SH-SY5Y (cell line): ENCODE measurements at regions not wholly inside any gene's neighbourhood (a gene's known extent, or its start where the extent isn't known, plus 50 kb on each side); places are given as distances from the start of the nearest gene placed in this dataset.
A peak's percentile ranks its signal among the peaks of the same experiment; 100 is the strongest.

Experiments
- GATA2 ChIP-seq: IDR thresholded peaks from 2 replicates; pipeline ENCODE4 v1.6.1; 2011; ENCODE audit warnings: mild to moderate bottlenecking, low read depth, low read length
- GATA3 ChIP-seq: IDR thresholded peaks from 2 replicates; pipeline ENCODE4 v1.6.1; 2011; ENCODE audit warnings: low read depth, mild to moderate bottlenecking, low read length, moderate library complexity

- TF ChIP-seq GATA2 = no peak
- no peak for TF ChIP-seq GATA3
Measured at GRCh38 chr2:5914811-5915611, 222.8 kb downstream of the SOX11 start.

GRCh38 chr2:5915881-5916310 lies 223.7 kb downstream of the SOX11 start:
- TF ChIP-seq GATA2 (no peak), GATA3 (no peak)

GRCh38 chr2:5921081-5921642 lies 229.0 kb downstream of the SOX11 start:
- peak; percentile 86 for TF ChIP-seq GATA3
- TF ChIP-seq GATA2 = peak; percentile 60

- no peak for TF ChIP-seq GATA2
- TF ChIP-seq GATA3 = no peak
Measured at GRCh38 chr2:5923957-5924945, 232.1 kb downstream of the SOX11 start.

GRCh38 chr2:5925604-5926003 lies 233.4 kb downstream of the SOX11 start:
- TF ChIP-seq GATA2 (no peak), GATA3 (no peak)

- TF ChIP-seq GATA2 (0 out of 2 replicates have a peak, but pooled peaks have one; percentile 23), GATA3 (no peak)
Measured at GRCh38 chr2:5926871-5927512, 234.8 kb downstream of the SOX11 start.

GRCh38 chr2:5932556-5933469 lies 240.6 kb downstream of the SOX11 start:
- TF ChIP-seq GATA3 (no peak), GATA2 (peak; percentile 30; the same call in 1 of the 2 replicates)

GRCh38 chr2:5933669-5934068 lies 241.5 kb downstream of the SOX11 start:
- TF ChIP-seq GATA2 = 0 out of 2 replicates have a peak, but pooled peaks have one; percentile 8
- TF ChIP-seq GATA3 = no peak

GRCh38 chr2:5937321-5937720 lies 245.1 kb downstream of the SOX11 start:
- TF ChIP-seq GATA3 (no peak), GATA2 (no peak)

- TF ChIP-seq GATA3 (no peak), GATA2 (peak; percentile 69)
Measured at GRCh38 chr2:5937851-5938565, 245.8 kb downstream of the SOX11 start.

- no peak for TF ChIP-seq GATA2
- no peak for TF ChIP-seq GATA3
Measured at GRCh38 chr2:5938566-5938896, 246.3 kb downstream of the SOX11 start.

GRCh38 chr2:5939553-5939952 lies 247.4 kb downstream of the SOX11 start:
- TF ChIP-seq GATA3 (no peak), GATA2 (no peak)
